Neural progenitor cell (in vitro differentiated cells): ENCODE measurements at regions not wholly inside any gene's neighbourhood (a gene's known extent, or its start where the extent isn't known, plus 50 kb on each side); places are given as distances from the start of the nearest gene placed in this dataset.

Source experiments
- DNase-seq: peaks from one replicate; pipeline ENCODE4 v3.0.0-alpha.2; 2016; ENCODE audit warnings: low spot score
- H2AFZ ChIP-seq: fragments of 200-600 bp; sonication (generic); replicated peaks from 2 replicates; pipeline ENCODE4 v1.6.1; 2016; ENCODE audit warnings: antibody characterized with exemption
- H3F3A ChIP-seq: fragments of 200-600 bp; sonication (generic); 2 replicates; pipeline ENCODE4 v1.6.1; 2016; ENCODE audit warnings: antibody characterized with exemption, low read depth
- H3K27ac ChIP-seq: fragments of 200-600 bp; sonication (generic); 2 replicates; pipeline ENCODE4 v1.5.1; 2016; ENCODE audit warnings: mild to moderate bottlenecking
- H3K27me3 ChIP-seq: fragments of 200-600 bp; sonication (generic); 2 replicates; pipeline ENCODE4 v1.6.1; 2016; ENCODE audit warnings: mild to moderate bottlenecking, moderate library complexity
- H3K36me3 ChIP-seq: fragments of 200-600 bp; sonication (generic); 2 replicates; pipeline ENCODE4 v1.5.1; 2016
- H3K4me1 ChIP-seq: fragments of 200-600 bp; sonication (generic); 2 replicates; pipeline ENCODE4 v1.6.1; 2016; ENCODE audit warnings: mixed run types
- H3K4me2 ChIP-seq: fragments of 200-600 bp; sonication (generic); 2 replicates; pipeline ENCODE4 v1.6.1; 2016
- H3K4me3 ChIP-seq: fragments of 200-600 bp; sonication (generic); 2 replicates; pipeline ENCODE4 v1.5.1; 2016
- H3K79me2 ChIP-seq: fragments of 200-600 bp; sonication (generic); 2 replicates; pipeline ENCODE4 v1.6.1; 2016; ENCODE audit warnings: low read depth
- H3K9ac ChIP-seq: fragments of 200-600 bp; sonication (generic); 2 replicates; pipeline ENCODE4 v1.6.1; 2016
- H3K9me3 ChIP-seq: fragments of 200-600 bp; sonication (generic); 2 replicates; pipeline ENCODE4 v1.5.1; 2016; ENCODE audit warnings: low read depth
- H4K20me1 ChIP-seq: fragments of 200-600 bp; sonication (generic); 2 replicates; pipeline ENCODE4 v1.6.1; 2016; ENCODE audit warnings: low read depth
- H3K27ac Mint-ChIP-seq: 3 replicates; pipeline ENCODE4 v1.8.0; 2021; ENCODE audit warnings: mixed read lengths
- H3K27me3 Mint-ChIP-seq: 2 replicates; pipeline ENCODE4 v1.8.0; 2022; ENCODE audit warnings: low read depth, mild to moderate bottlenecking, inconsistent platforms, moderate library complexity, mixed read lengths; ENCODE audit not compliant: insufficient read depth
- H3K36me3 Mint-ChIP-seq: 3 replicates; pipeline ENCODE4 v1.8.0; 2021; ENCODE audit warnings: mixed read lengths
- H3K4me1 Mint-ChIP-seq: 3 replicates; pipeline ENCODE4 v1.8.0; 2021; ENCODE audit warnings: mixed read lengths
- H3K4me3 Mint-ChIP-seq: 3 replicates; pipeline ENCODE4 v1.8.0; 2021; ENCODE audit warnings: mild to moderate bottlenecking, moderate library complexity, mixed read lengths
- H3K9me3 Mint-ChIP-seq: 3 replicates; pipeline ENCODE4 v1.8.0; 2020; ENCODE audit warnings: mixed read lengths
- EZH2 ChIP-seq: fragments of 200-600 bp; sonication (generic); IDR thresholded peaks from 2 replicates; pipeline ENCODE4 v1.6.1; 2017; ENCODE audit warnings: antibody characterized with exemption, mild to moderate bottlenecking, moderate library complexity
- EZH2phosphoT487 ChIP-seq: fragments of 200-600 bp; sonication (generic); IDR thresholded peaks from 2 replicates; pipeline ENCODE4 v1.6.1; 2017; ENCODE audit warnings: antibody characterized with exemption
- TF ChIP-seq, protein P1 (sequence below): fragments of 200-600 bp; sonication (generic); IDR thresholded peaks from 2 replicates; pipeline ENCODE4 v1.5.1; 2017; ENCODE audit warnings: antibody characterized with exemption, mild to moderate bottlenecking

DNA sequence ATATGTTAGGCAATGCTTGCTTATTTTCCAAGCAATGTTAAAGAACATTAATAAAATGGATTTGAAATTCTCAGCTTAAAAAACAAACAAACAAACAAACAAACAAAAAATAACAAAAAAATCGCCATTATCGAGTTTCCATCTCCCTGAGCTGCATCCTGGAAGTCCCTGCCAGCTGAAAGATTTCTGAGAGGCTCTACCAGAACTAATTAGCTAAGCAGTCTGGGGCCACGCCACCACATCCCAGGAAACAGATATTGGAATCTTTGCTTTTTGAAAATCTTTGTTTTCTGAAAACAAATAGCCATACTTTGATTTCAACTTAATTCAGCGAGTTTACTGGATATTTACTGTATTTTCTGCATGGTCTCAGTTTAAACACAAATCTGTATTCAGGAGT is 143.6 kb downstream of the LSMEM1 start:
- Histone ChIP-seq H3K27ac (no peak overlapping the region), H2AFZ (no peak overlapping the region), H3K36me3 (no peaks in the 10 kb centered on the region), H3F3A (no peaks in the 10 kb centered on the region), H3K79me2 (no peaks in the 10 kb centered on the region), H3K9me3 (no peaks in the 10 kb centered on the region), H3K9ac (no peak overlapping the region), H3K4me1 (no peaks in the 10 kb centered on the region), H3K4me3 (no peak overlapping the region), H3K4me2 (no peak overlapping the region), H3K27me3 (no peaks in the 10 kb centered on the region), H4K20me1 (no peaks in the 10 kb centered on the region)
- Mint-ChIP-seq H3K4me1 (peaks cover 7% of the 10 kb centered on the region), H3K27ac (no peak overlapping the region), H3K9me3 (no peaks in the 10 kb centered on the region), H3K36me3 (peaks cover 1% of the 10 kb centered on the region), H3K27me3 (no peaks in the 10 kb centered on the region), H3K4me3 (no peak overlapping the region)
- no peak for DNase-seq
- no peak for TF ChIP-seq EZH2phosphoT487
- TF ChIP-seq EZH2 = no peak
- TF ChIP-seq, protein P1, sequence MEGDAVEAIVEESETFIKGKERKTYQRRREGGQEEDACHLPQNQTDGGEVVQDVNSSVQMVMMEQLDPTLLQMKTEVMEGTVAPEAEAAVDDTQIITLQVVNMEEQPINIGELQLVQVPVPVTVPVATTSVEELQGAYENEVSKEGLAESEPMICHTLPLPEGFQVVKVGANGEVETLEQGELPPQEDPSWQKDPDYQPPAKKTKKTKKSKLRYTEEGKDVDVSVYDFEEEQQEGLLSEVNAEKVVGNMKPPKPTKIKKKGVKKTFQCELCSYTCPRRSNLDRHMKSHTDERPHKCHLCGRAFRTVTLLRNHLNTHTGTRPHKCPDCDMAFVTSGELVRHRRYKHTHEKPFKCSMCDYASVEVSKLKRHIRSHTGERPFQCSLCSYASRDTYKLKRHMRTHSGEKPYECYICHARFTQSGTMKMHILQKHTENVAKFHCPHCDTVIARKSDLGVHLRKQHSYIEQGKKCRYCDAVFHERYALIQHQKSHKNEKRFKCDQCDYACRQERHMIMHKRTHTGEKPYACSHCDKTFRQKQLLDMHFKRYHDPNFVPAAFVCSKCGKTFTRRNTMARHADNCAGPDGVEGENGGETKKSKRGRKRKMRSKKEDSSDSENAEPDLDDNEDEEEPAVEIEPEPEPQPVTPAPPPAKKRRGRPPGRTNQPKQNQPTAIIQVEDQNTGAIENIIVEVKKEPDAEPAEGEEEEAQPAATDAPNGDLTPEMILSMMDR = no peak

DNA sequence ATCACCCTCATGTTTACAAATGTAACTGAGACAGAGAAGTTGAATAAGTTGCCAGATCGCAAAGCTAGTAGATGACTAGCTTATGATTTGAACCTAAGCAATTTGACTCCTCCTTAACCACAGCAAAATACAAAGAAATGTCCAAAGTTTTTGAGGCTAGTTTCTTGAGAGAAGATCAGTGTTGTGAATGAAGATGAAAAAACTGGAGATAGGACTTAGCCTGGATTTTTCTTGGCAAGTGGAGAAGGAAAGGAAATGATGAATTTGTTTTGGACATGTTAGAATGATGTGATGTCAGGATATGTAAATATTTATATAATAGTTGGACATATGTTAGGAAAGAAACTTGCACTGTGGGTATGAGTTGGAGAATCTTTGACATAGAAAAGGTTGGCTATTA is 149.8 kb downstream of the LSMEM1 start:
- no peaks in the 10 kb centered on the region for H3K79me2 ChIP-seq
- H3K4me3 ChIP-seq = no peak overlapping the region
- H4K20me1 ChIP-seq = no peaks in the 10 kb centered on the region
- no peak for TF ChIP-seq EZH2
- TF ChIP-seq EZH2phosphoT487 = no peak
- TF ChIP-seq, protein P1 = no peak
- no peaks in the 10 kb centered on the region for H3K36me3 ChIP-seq
- DNase-seq = no peak
- Mint-ChIP-seq H3K27me3 (no peaks in the 10 kb centered on the region), H3K4me3 (no peak overlapping the region), H3K36me3 (peaks cover 1% of the 10 kb centered on the region), H3K27ac (no peak overlapping the region), H3K4me1 (no peaks in the 10 kb centered on the region), H3K9me3 (no peaks in the 10 kb centered on the region)
- H3K9me3 ChIP-seq = no peaks in the 10 kb centered on the region
- H3F3A ChIP-seq = no peaks in the 10 kb centered on the region
- H3K4me1 ChIP-seq = no peaks in the 10 kb centered on the region
- H3K4me2 ChIP-seq = no peak overlapping the region
- H3K27ac ChIP-seq = no peak overlapping the region
- H2AFZ ChIP-seq = no peak overlapping the region
- no peak overlapping the region for H3K9ac ChIP-seq
- H3K27me3 ChIP-seq = no peaks in the 10 kb centered on the region

DNA sequence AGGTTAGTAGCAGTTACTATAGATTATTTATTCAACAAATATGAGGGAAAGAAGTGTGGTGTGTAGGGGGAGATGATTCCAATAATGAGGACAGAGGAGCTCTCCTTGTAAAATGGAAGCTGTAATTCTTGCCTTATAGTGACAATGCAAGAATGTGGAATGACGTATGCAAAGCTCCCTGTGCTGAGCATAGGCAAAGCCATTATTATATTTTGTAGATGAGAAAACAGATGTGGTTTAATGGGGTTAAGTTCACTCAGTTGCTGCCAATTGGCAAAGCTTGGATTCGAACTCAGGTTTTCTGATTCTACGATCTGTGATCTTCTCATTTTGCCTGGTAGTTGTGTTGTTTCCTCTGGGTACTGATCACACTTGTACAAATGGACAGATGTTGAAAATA is 153.3 kb downstream of the LSMEM1 start:
- Histone ChIP-seq H3K27me3 (no peaks in the 10 kb centered on the region), H2AFZ (no peak overlapping the region), H3K4me2 (no peak overlapping the region), H3K4me1 (no peaks in the 10 kb centered on the region), H3K4me3 (no peak overlapping the region), H3K9ac (no peak overlapping the region), H3F3A (no peaks in the 10 kb centered on the region), H3K9me3 (no peaks in the 10 kb centered on the region), H3K27ac (no peak overlapping the region), H4K20me1 (no peaks in the 10 kb centered on the region), H3K36me3 (no peaks in the 10 kb centered on the region), H3K79me2 (no peaks in the 10 kb centered on the region)
- no peak for TF ChIP-seq EZH2
- TF ChIP-seq, protein P1 = no peak
- TF ChIP-seq EZH2phosphoT487 = no peak
- Mint-ChIP-seq H3K4me3 (no peak overlapping the region), H3K27me3 (no peaks in the 10 kb centered on the region), H3K27ac (no peak overlapping the region), H3K4me1 (no peaks in the 10 kb centered on the region), H3K9me3 (no peaks in the 10 kb centered on the region), H3K36me3 (no peaks in the 10 kb centered on the region)
- DNase-seq = no peak

DNA sequence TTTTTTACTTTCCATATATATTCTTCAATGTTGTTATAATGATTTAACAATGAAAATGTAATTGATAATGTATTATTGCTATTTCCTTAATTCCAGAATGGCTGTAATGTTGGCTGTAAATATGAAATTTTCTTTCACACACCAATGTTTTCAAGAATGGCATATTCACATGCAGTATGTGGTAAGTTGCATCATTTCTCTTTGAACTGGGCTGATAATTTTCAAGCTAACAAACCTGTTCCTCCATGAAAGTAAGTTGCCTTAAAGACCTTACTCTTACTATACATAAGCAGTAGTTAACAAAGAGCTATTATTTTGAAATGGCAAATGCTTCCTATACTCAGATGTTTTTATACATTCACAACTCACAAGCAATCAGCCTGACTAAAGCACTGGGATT is 154.5 kb downstream of the TMEM168 start:
- TF ChIP-seq EZH2 (no peak), EZH2phosphoT487 (no peak)
- TF ChIP-seq, protein P1 = no peak
- Mint-ChIP-seq H3K4me1 (no peaks in the 10 kb centered on the region), H3K36me3 (no peaks in the 10 kb centered on the region), H3K27ac (no peak overlapping the region), H3K9me3 (no peaks in the 10 kb centered on the region), H3K27me3 (no peaks in the 10 kb centered on the region), H3K4me3 (no peak overlapping the region)
- Histone ChIP-seq H3F3A (no peaks in the 10 kb centered on the region), H4K20me1 (no peaks in the 10 kb centered on the region), H3K4me3 (no peak overlapping the region), H2AFZ (peak overlapping the region; percentile 40), H3K9ac (no peak overlapping the region), H3K36me3 (no peaks in the 10 kb centered on the region), H3K4me2 (no peak overlapping the region), H3K27me3 (no peaks in the 10 kb centered on the region), H3K4me1 (no peaks in the 10 kb centered on the region), H3K27ac (no peak overlapping the region), H3K79me2 (no peaks in the 10 kb centered on the region), H3K9me3 (no peaks in the 10 kb centered on the region)
- no peak for DNase-seq
